ENCODE measurements at regions not wholly inside any gene's neighbourhood (a gene's known extent, or its start where the extent isn't known, plus 50 kb on each side); places are given as distances from the start of the nearest gene placed in this dataset.

DNA sequence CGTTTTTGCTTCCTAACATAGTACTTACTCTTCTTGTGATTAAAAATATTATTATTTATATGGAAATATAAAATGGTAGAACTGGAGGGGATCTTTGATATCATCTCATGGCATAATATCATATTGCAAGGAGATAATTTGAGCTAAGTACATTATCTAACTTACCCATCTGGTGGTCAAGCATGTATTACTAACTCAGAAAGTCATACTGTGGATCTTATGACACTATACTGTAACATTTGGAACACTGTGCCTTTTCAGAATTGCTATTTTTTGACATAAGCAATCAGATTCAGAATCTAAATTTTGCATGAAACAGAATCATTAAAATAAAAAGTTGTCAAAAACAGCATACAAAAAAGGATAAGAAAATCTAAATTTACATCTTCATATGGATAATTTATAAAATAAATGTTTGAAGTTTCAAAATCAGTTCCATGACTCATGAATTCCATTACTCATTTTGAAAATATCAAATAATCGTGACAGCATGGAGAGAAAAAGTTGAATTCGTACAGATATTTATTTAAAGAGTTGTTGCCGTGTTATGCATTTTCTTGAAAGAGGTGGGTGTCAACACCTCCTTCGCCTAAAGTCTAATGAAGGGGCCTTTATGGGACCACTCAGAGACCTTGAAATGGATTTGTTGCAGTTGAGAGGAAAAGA, 928.1 kb downstream of the PDHA2 start:
- Mint-ChIP-seq H3K36me3 (no peaks in the 10 kb centered on the region), H3K27me3 (no peaks in the 10 kb centered on the region), H3K27ac (no peak overlapping the region)

DNA sequence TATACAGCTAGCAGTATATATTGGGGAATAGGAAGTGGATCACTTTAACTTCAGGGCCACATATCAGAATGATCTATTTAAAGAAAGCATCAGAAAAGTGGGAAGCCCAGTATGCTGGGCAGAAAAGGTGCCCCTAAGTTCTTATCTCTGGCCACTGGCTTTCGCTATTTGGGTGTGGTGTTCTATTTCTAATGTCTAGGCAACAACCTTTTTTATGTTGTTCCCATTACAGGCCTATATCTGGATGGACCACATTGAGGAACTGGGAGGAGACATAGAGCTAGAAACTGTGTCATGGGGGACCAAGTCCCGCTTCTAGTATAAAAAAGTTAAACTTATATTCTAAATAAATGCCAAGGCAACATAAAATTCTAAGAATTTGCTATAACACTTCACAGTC, 935.6 kb downstream of the PDHA2 start:
- no peaks in the 10 kb centered on the region for H3K36me3 Mint-ChIP-seq
- no peaks in the 10 kb centered on the region for H3K4me1 Mint-ChIP-seq
- peaks cover 8% of the 10 kb centered on the region for H3K9me3 Mint-ChIP-seq
- no peak overlapping the region for H3K4me3 Mint-ChIP-seq
- H3K27me3 Mint-ChIP-seq = no peaks in the 10 kb centered on the region
- no peak overlapping the region for H3K27ac Mint-ChIP-seq

More for the DNA sequence above, 928.1 kb downstream of the PDHA2 start:
- Mint-ChIP-seq H3K9me3 (no peaks in the 10 kb centered on the region), H3K4me1 (no peaks in the 10 kb centered on the region), H3K4me3 (no peak overlapping the region)

GRCh38 chr4:96776920-96777527, 937.1 kb downstream of the PDHA2 start:
- peaks cover 8% of the 10 kb centered on the region for H3K9me3 Mint-ChIP-seq
- no peak overlapping the region for H3K27ac Mint-ChIP-seq

GRCh38 chr4:96784336-96784735, 944.4 kb downstream of the PDHA2 start:
- Mint-ChIP-seq H3K4me1 (no peaks in the 10 kb centered on the region), H3K36me3 (no peaks in the 10 kb centered on the region), H3K4me3 (no peak overlapping the region), H3K27ac (no peak overlapping the region), H3K9me3 (peaks cover 8% of the 10 kb centered on the region), H3K27me3 (no peaks in the 10 kb centered on the region)

More at GRCh38 chr4:96776920-96777527, 937.1 kb downstream of the PDHA2 start:
- no peaks in the 10 kb centered on the region for H3K36me3 Mint-ChIP-seq
- H3K4me1 Mint-ChIP-seq = no peaks in the 10 kb centered on the region
- H3K27me3 Mint-ChIP-seq = no peaks in the 10 kb centered on the region
- H3K4me3 Mint-ChIP-seq = no peak overlapping the region

GRCh38 chr4:96786306-96786705, 946.4 kb downstream of the PDHA2 start:
- H3K27me3 Mint-ChIP-seq = no peaks in the 10 kb centered on the region
- H3K9me3 Mint-ChIP-seq = peaks cover 5% of the 10 kb centered on the region
- no peaks in the 10 kb centered on the region for H3K4me1 Mint-ChIP-seq
- H3K36me3 Mint-ChIP-seq = no peaks in the 10 kb centered on the region
- H3K4me3 Mint-ChIP-seq = no peak overlapping the region
- no peak overlapping the region for H3K27ac Mint-ChIP-seq

GRCh38 chr4:96787766-96788165, 947.9 kb downstream of the PDHA2 start:
- Mint-ChIP-seq H3K9me3 (peaks cover 14% of the 10 kb centered on the region), H3K4me1 (no peaks in the 10 kb centered on the region), H3K27ac (no peak overlapping the region), H3K27me3 (no peaks in the 10 kb centered on the region), H3K36me3 (no peaks in the 10 kb centered on the region), H3K4me3 (no peak overlapping the region)

- Mint-ChIP-seq H3K9me3 (peaks cover 4% of the 10 kb centered on the region), H3K4me1 (no peaks in the 10 kb centered on the region), H3K27me3 (no peaks in the 10 kb centered on the region), H3K27ac (no peak overlapping the region), H3K36me3 (no peaks in the 10 kb centered on the region), H3K4me3 (no peak overlapping the region)
Measured at GRCh38 chr4:96809563-96809962, 969.7 kb downstream of the PDHA2 start.

DNA sequence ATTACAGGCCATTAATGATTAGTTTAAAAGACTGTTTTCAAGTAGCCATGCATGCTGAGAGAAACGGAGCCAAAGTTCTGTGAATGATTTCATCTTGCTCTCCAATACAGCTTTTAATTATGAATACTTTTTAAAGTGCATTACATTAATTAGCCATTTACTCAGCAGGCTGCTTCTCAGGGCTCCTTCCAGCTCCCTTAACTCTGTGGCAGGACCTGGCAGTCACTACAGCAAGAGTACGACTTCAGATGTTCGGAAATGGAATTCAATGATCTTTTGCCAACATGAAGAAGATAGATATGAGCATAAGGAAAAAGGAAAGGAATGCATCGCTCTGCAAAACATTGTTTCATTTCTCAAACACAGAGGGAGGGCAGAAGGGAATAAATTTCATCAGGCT, 987.2 kb downstream of the PDHA2 start:
- Mint-ChIP-seq H3K4me1 (no peaks in the 10 kb centered on the region), H3K4me3 (no peak overlapping the region), H3K36me3 (no peaks in the 10 kb centered on the region), H3K27me3 (no peaks in the 10 kb centered on the region), H3K9me3 (no peaks in the 10 kb centered on the region), H3K27ac (no peak overlapping the region)

DNA sequence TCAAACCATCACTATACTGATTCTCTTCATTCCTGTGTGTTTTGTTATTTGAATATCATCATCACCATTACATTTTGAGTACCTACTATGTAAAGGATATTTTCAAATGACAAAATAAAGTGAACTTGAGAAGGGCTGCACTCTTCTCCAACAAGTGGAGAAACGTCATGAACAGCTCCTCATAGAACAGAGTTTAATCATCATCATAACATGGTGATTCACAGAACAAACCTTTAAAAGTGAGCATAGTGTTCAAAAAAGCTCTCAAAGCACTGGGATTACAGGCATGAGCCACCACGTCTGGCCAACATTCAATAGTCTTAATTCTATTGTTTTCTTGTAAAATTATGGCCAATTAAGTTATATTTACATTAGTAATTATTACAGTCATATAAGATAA, 993.9 kb downstream of the PDHA2 start:
- Mint-ChIP-seq H3K27me3 (no peaks in the 10 kb centered on the region), H3K9me3 (peaks cover 5% of the 10 kb centered on the region), H3K4me3 (no peak overlapping the region), H3K4me1 (no peaks in the 10 kb centered on the region), H3K27ac (no peak overlapping the region), H3K36me3 (no peaks in the 10 kb centered on the region)

- Mint-ChIP-seq H3K4me3 (no peak overlapping the region), H3K4me1 (no peaks in the 10 kb centered on the region), H3K27ac (no peak overlapping the region), H3K9me3 (peaks cover 5% of the 10 kb centered on the region), H3K36me3 (no peaks in the 10 kb centered on the region), H3K27me3 (no peaks in the 10 kb centered on the region)
Measured at GRCh38 chr4:96835991-96836390, 996.1 kb downstream of the PDHA2 start.

DNA sequence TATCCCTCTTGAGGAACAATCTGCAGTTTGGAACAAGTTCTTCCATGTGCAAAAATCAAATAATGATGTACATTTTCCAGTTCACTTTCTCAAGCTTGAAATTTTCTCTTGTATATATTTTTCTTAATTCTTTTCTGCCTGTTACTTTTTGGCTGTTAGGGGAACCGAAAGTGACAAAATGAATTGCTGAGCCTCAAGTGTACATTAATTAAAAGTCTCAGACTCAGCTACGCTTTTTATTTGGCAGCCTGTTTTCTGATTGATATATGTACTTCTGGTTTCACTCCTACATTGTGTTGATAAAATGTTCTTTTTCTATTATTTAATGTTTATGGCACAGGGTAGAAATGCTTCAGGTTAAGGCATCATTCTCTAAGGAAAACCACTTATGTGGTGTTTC, 999.5 kb downstream of the PDHA2 start:
- H3K4me1 Mint-ChIP-seq = no peaks in the 10 kb centered on the region
- no peaks in the 10 kb centered on the region for H3K27me3 Mint-ChIP-seq
- H3K27ac Mint-ChIP-seq = no peak overlapping the region
- H3K9me3 Mint-ChIP-seq = peaks cover 5% of the 10 kb centered on the region
- no peaks in the 10 kb centered on the region for H3K36me3 Mint-ChIP-seq
- H3K4me3 Mint-ChIP-seq = no peak overlapping the region

DNA sequence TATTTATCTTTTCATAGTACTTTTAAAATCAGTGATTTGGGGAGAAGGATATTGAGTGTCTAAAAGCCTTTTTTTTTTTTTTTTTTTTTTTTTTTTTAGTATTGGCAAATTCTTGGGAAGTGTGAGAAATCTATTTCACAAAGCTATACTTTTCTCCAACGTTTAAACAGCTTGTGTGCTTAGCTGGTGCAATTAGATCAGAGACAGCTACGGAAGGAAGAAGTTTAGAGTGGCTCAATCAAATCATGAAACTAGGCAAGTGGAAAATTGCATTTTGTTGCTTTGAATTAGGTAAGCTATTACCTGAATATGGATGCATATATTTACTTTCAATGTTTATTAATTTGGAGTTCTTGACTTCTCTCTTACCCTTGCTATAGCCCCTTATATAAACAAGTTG, 1001.9 kb downstream of the PDHA2 start:
- Mint-ChIP-seq H3K4me3 (no peak overlapping the region), H3K4me1 (no peaks in the 10 kb centered on the region), H3K9me3 (no peaks in the 10 kb centered on the region), H3K27ac (no peak overlapping the region), H3K27me3 (no peaks in the 10 kb centered on the region), H3K36me3 (no peaks in the 10 kb centered on the region)

DNA sequence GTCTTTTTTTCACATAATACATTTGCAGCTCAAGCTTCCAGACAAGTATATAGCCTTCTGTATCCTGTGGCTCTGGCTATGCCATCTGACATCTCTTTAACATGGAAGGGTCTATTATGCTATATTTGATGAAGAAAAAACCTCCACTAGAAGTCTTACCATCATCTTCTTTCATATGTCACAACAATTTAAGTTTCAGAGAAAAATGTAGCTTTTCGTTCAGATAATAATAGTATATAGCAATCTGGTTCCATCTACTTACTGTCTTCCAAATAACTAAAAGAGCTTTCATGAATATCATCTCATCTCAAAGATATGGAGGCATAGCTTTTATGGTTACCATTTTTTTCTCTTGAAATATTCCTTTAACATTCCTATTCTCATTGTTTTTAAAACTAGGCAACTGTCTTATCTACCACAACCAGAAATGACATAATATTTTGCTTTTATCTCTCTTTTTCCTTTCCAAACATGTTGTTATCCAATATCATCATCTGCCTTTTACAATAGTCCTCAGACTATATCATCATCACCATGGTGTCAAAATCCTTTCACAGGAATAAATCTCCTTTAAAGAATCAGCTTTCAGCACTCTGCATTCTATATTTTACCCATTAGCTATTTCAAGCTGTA, 1005.1 kb downstream of the PDHA2 start:
- Mint-ChIP-seq H3K4me1 (no peaks in the 10 kb centered on the region), H3K27ac (no peak overlapping the region), H3K4me3 (no peak overlapping the region), H3K27me3 (no peaks in the 10 kb centered on the region), H3K9me3 (no peaks in the 10 kb centered on the region), H3K36me3 (no peaks in the 10 kb centered on the region)

DNA sequence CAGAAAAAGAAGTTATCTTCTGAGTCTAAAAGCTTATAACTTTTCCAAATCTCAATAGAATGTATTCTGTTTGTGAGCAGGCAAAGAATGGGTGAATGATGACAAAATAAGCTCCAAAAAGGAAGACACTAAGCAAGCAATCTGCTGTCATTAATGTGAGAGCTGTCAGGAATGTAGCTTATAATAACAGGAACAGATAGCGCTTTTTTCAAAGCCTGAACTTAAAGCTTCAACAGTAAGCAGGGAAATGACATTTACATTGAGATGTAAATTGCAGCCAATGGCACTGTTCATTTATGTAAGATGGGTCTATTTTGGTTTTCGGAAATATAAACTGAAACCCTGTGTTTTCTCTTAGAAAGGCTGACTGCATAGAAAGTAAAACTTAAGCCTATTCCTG, 1005.9 kb downstream of the PDHA2 start:
- H3K36me3 Mint-ChIP-seq = no peaks in the 10 kb centered on the region
- no peak overlapping the region for H3K4me3 Mint-ChIP-seq
- no peaks in the 10 kb centered on the region for H3K27me3 Mint-ChIP-seq
- H3K9me3 Mint-ChIP-seq = no peaks in the 10 kb centered on the region
- no peaks in the 10 kb centered on the region for H3K4me1 Mint-ChIP-seq
- no peak overlapping the region for H3K27ac Mint-ChIP-seq

- Mint-ChIP-seq H3K9me3 (no peaks in the 10 kb centered on the region), H3K36me3 (no peaks in the 10 kb centered on the region), H3K4me1 (no peaks in the 10 kb centered on the region), H3K4me3 (no peak overlapping the region), H3K27ac (no peak overlapping the region), H3K27me3 (no peaks in the 10 kb centered on the region)
Measured at GRCh38 chr4:96874657-96875056, 1034.8 kb downstream of the PDHA2 start.

DNA sequence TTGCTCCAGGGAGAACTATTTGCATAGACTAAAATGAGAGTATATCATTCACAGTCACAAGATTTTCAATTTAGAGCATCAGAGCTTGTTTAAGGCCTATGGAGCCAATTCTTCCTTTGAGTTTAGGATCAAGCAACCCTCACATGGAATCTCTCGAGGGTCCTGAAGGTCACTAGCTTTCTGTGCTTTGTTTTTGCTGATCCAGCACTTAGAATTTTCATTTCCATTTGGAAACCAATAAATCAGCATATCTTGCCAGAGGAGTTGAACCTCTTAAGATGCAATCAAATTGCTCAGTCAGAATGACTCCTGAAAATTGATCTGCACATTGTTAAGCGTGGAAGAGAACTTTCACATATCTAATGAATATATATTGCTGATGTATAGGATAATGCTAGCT, 1039.6 kb downstream of the PDHA2 start:
- Mint-ChIP-seq H3K9me3 (no peaks in the 10 kb centered on the region), H3K4me1 (no peaks in the 10 kb centered on the region), H3K4me3 (no peak overlapping the region), H3K36me3 (no peaks in the 10 kb centered on the region), H3K27ac (no peak overlapping the region), H3K27me3 (no peaks in the 10 kb centered on the region)
